ENCODE measurements at regions not wholly inside any gene's neighbourhood (a gene's known extent, or its start where the extent isn't known, plus 50 kb on each side); places are given as distances from the start of the nearest gene placed in this dataset.

DNA sequence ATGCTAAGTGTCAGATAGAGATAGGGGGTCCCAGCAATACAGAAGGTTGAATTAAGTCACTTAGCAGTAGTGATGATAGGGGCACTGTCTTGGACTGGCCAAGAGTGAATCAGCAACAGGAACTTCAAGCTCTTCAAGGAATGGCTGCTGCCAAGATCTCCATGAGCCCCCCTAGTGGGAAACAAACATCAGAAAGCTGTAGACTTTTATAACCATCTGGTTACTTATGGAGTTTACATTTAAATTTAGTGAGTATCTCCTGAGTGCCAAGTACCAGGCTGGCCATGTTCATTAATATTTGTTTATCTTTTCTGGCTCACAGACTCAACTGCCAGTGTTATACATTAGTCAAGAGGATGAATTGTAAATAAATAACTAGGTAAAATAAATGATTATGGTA is 327.3 kb downstream of the TTLL7 start:
- TF ChIP-seq POLR2A (IDR thresholded peaks at IDR 0.05): no peak
- TF ChIP-seq CTCF (IDR thresholded peaks at IDR 0.05): no peak
- TF ChIP-seq POLR2AphosphoS5 (IDR thresholded peaks at IDR 0.05): no peak

All from stomach (tissue), 4 donors.